ENCODE measurements at regions not wholly inside any gene's neighbourhood (a gene's known extent, or its start where the extent isn't known, plus 50 kb on each side); places are given as distances from the start of the nearest gene placed in this dataset.

DNA sequence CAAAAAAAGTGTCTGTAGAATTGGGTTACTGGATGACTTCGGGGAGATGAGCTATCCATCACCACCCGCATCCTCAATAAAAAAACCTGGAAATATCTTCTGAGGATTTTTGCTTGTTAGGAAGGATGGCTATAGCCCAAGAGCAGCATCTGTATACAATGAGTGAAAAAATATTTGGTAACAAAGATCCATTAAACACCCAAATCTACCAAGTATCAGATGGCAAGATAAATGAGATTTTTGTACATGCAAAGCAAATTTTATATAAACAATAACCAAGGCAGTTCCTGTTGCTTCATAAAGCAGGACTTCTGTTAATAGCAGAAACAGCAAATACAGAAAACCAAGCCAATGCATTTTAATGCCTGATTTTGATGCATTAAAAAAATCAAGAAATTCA, 166.6 kb downstream of the SLC28A3 start:
- no peaks in the 10 kb centered on the region for H3K27me3 ChIP-seq
- H3K9me3 ChIP-seq (replicated peaks in 1 of 3) = no peaks in the 10 kb centered on the region
- no peaks in the 10 kb centered on the region for H3K4me1 ChIP-seq (replicated peaks in 1 of 2)
- H3K27ac ChIP-seq = no peak overlapping the region
- H3K4me3 ChIP-seq = no peak overlapping the region
- TF ChIP-seq, protein P1, sequence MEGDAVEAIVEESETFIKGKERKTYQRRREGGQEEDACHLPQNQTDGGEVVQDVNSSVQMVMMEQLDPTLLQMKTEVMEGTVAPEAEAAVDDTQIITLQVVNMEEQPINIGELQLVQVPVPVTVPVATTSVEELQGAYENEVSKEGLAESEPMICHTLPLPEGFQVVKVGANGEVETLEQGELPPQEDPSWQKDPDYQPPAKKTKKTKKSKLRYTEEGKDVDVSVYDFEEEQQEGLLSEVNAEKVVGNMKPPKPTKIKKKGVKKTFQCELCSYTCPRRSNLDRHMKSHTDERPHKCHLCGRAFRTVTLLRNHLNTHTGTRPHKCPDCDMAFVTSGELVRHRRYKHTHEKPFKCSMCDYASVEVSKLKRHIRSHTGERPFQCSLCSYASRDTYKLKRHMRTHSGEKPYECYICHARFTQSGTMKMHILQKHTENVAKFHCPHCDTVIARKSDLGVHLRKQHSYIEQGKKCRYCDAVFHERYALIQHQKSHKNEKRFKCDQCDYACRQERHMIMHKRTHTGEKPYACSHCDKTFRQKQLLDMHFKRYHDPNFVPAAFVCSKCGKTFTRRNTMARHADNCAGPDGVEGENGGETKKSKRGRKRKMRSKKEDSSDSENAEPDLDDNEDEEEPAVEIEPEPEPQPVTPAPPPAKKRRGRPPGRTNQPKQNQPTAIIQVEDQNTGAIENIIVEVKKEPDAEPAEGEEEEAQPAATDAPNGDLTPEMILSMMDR (IDR thresholded peaks at IDR 0.05) = no peak
- no peak for TF ChIP-seq POLR2A (IDR thresholded peaks at IDR 0.05)
- no peak for DNase-seq
- WGBS, 4 donors = 84 to 93% (median 88%) methylated on average over 2 of the region's 2 CpGs
- H3K36me3 ChIP-seq (replicated peaks in 1 of 2) = no peaks in the 10 kb centered on the region
- intact Hi-C loops (cut with DNase I) = no loop called here

DNA sequence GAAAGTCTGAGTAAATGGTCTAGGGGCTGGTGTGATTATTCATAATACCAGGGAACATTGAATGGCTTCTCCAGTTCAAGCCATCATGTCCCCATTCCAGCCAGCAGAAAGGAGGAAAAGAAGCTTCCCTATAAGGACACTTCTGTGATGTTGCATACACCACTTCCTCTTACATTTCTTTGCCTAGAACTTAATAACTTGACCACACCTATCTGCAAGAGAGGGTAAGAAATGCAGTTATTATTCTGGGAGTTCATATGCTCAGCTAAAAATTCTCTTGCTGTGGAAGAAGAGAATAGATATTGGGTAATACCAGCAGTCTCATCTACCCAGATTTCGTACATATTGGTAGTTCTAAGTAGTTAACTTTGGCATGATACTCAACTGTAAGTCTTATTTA, 166.1 kb downstream of the SLC28A3 start:
- no peaks in the 10 kb centered on the region for H3K4me1 ChIP-seq (replicated peaks in 1 of 2)
- H3K27me3 ChIP-seq = no peaks in the 10 kb centered on the region
- H3K9me3 ChIP-seq (replicated peaks in 1 of 3) = no peaks in the 10 kb centered on the region
- H3K27ac ChIP-seq = no peak overlapping the region
- 68 to 81% (median 77%) methylated on average over 1 of the region's 1 CpG for WGBS, 4 donors
- DNase-seq = no peak
- TF ChIP-seq POLR2A (IDR thresholded peaks at IDR 0.05) = no peak
- TF ChIP-seq, protein P1 (IDR thresholded peaks at IDR 0.05) = no peak
- intact Hi-C loops (cut with DNase I) = no loop called here
- no peak overlapping the region for H3K4me3 ChIP-seq
- H3K36me3 ChIP-seq (replicated peaks in 1 of 2) = no peaks in the 10 kb centered on the region

DNA sequence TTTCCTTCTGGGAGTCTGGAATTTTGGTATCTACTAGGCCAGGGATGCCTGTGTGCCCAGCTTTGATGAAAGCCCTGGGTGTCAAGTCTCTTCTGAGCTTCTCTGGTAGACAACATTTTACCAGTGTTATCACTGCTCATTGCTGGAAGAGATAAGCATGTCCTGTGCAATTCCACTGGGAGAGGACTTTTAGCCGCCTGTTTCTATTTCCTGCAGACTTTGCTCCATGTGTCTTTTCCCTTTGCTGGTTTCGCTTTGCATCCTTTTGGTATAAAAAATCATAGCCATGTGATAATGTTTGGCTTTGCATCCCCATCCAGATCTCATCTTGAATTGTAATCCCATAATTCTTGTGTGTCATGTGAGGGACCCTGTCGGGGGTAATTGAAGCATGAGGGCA, 163.2 kb downstream of the SLC28A3 start:
- no peak overlapping the region for H3K27ac ChIP-seq
- peaks cover 13% of the 10 kb centered on the region in 2 donors for H3K4me1 ChIP-seq (replicated peaks in 1 of 2)
- H3K9me3 ChIP-seq (replicated peaks in 1 of 3) = no peaks in the 10 kb centered on the region
- DNase-seq = no peak
- TF ChIP-seq, protein P1 (IDR thresholded peaks at IDR 0.05) = no peak
- TF ChIP-seq POLR2A (IDR thresholded peaks at IDR 0.05) = no peak
- 77 to 85% (median 79%) methylated on average over 3 of the region's 3 CpGs for WGBS, 4 donors
- H3K36me3 ChIP-seq (replicated peaks in 1 of 2) = no peaks in the 10 kb centered on the region
- intact Hi-C loops (cut with DNase I) = loop anchor here in 1 of 2 donors (5.0 kb wide), 1 partner anchor 180 kb away; no protein-coding TSS in a partner anchor
- H3K4me3 ChIP-seq = no peak overlapping the region
- H3K27me3 ChIP-seq = no peaks in the 10 kb centered on the region

DNA sequence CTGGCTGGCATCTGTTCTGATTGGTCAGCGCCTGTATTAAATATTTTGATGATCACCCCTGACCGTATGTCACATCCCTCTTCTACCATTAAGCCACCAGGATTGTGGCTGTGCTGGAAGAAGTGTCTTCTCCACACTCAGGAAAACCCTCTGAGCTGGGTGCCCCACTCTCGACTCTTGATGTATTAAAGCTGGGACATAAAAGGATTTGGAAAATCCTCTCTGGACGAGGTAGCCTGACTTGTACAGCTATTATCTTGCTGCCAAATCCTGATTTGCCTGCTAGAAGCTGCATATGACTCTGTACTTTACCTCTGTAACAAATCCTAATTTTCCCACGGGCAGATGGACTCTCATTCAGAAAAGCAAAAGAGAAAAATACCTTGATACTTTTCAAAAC, 161.0 kb downstream of the SLC28A3 start:
- TF ChIP-seq, protein P1 (IDR thresholded peaks at IDR 0.05) = no peak
- TF ChIP-seq POLR2A (IDR thresholded peaks at IDR 0.05) = no peak
- H3K4me3 ChIP-seq = no peak overlapping the region
- no peaks in the 10 kb centered on the region for H3K9me3 ChIP-seq (replicated peaks in 1 of 3)
- WGBS, 4 donors = 80 to 87% (median 86%) methylated on average over 5 of the region's 5 CpGs
- H3K4me1 ChIP-seq (replicated peaks in 1 of 2) = peaks cover 16% of the 10 kb centered on the region in 2 donors
- H3K27me3 ChIP-seq = no peaks in the 10 kb centered on the region
- no peak for DNase-seq
- intact Hi-C loops (cut with DNase I) = loop anchor here in 1 of 2 donors (5.0 kb wide), 1 partner anchor 182 kb away; no protein-coding TSS in a partner anchor
- no peaks in the 10 kb centered on the region for H3K36me3 ChIP-seq (replicated peaks in 1 of 2)
- no peak overlapping the region for H3K27ac ChIP-seq
